ENCODE measurements at regions not wholly inside any gene's neighbourhood (a gene's known extent, or its start where the extent isn't known, plus 50 kb on each side); places are given as distances from the start of the nearest gene placed in this dataset. TPM values are rescaled to one million over a fixed set of nuclear protein-coding genes. Genes with fewer than 3 reads are reported as not detected.

Small RNAs in the stretch of these regions (small RNA-seq; reads per million reads assigned to genes)
- gene AC013262.1 = not detected
- not detected for gene AC138623.1
- not detected for gene RF00019
- not detected for gene RN7SL201P
- 0.30 reads per million for gene RNA5SP99
- gene RNU6-1312P = not detected
- not detected for gene RNU6-685P
- not detected for gene RPL37P10

All from ovary (tissue), 1 donor.